GM12864 (cell line): ENCODE measurements at regions not wholly inside any gene's neighbourhood (a gene's known extent, or its start where the extent isn't known, plus 50 kb on each side); places are given as distances from the start of the nearest gene placed in this dataset.

Experiments used
- DNase-seq: peaks from one replicate; pipeline ENCODE4 v3.0.0-alpha.2; 2011; ENCODE audit warnings: low read depth
- H3K4me3 ChIP-seq: 2 replicates; pipeline ENCODE4 v1.5.1; 2011; ENCODE audit warnings: mild to moderate bottlenecking, low read depth, low read length, control low read depth
- CTCF ChIP-seq: IDR thresholded peaks from 2 replicates; pipeline ENCODE4 v1.5.1; 2011; ENCODE audit warnings: low read depth, mild to moderate bottlenecking, moderate library complexity, low read length, control low read depth, inconsistent platforms; ENCODE audit errors: missing control alignments

- TF ChIP-seq CTCF, result no peak
- no peak for DNase-seq
- no peak overlapping the region for H3K4me3 ChIP-seq
Measured at GRCh38 chr20:51087266-51087665, 64.4 kb upstream of the KCNG1 start.

- no peak for DNase-seq
- no peak overlapping the region for H3K4me3 ChIP-seq
- no peak for TF ChIP-seq CTCF
Measured at GRCh38 chr20:51085769-51086168, 62.9 kb upstream of the KCNG1 start.

GRCh38 chr20:51084593-51085377, 61.9 kb upstream of the KCNG1 start:
- DNase-seq, result no peak
- TF ChIP-seq CTCF, result no peak
- H3K4me3 ChIP-seq, result no peak overlapping the region

GRCh38 chr20:51083447-51083846, 60.5 kb upstream of the KCNG1 start:
- TF ChIP-seq CTCF, result no peak
- DNase-seq, result no peak
- no peak overlapping the region for H3K4me3 ChIP-seq

- H3K4me3 ChIP-seq, result no peak overlapping the region
- no peak for DNase-seq
- no peak for TF ChIP-seq CTCF
Measured at GRCh38 chr20:51082988-51083387, 60.1 kb upstream of the KCNG1 start.

- H3K4me3 ChIP-seq, result no peak overlapping the region
- no peak for TF ChIP-seq CTCF
- DNase-seq, result no peak
Measured at GRCh38 chr20:51080516-51080915, 57.6 kb upstream of the KCNG1 start.

- H3K4me3 ChIP-seq, result no peak overlapping the region
- no peak for TF ChIP-seq CTCF
- DNase-seq, result no peak
Measured at GRCh38 chr20:51079488-51079887, 56.6 kb upstream of the KCNG1 start.
